ENCODE measurements at regions not wholly inside any gene's neighbourhood (a gene's known extent, or its start where the extent isn't known, plus 50 kb on each side); places are given as distances from the start of the nearest gene placed in this dataset.
"Not testable (repeated sequence)": the region's sequence is repeated elsewhere in the genome, so short reads cannot be mapped to it uniquely, and the experiment has no call there.

DNA sequence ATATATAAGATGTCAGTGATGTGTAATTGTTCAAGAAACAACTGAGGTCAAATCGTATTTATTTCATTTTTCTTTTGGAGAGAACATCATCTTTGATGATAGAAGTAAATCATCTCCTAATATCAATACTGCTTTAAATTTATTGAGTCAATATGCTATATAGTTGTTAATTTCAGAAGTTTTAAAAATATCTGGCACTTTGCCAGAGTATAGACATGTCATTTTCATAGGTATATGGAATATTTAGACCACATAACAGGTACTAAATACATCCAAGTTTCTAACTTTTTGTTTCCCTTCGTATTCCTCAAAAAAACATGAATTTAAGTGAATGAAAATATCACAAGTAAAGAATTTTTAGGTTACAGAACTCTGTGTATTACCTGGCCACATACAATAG, 577.8 kb downstream of the ARL4A start:
- Histone ChIP-seq H3K4me1 (ENCODE audit: control insufficient read depth in 1 of 2, insufficient read depth in 2 of 2, low read length in 2 of 2) (no peaks in the 10 kb centered on the region), H3K4me2 (ENCODE audit: low read length) (no peak overlapping the region), H3K9me3 (ENCODE audit: control insufficient read depth in 1 of 2, insufficient read depth in 1 of 2, low read depth in 1 of 2, low read length in 2 of 2) (no peaks in the 10 kb centered on the region), H2AFZ (ENCODE audit: low read depth, low read length, poor library complexity, severe bottlenecking) (no peak overlapping the region), H3K79me2 (ENCODE audit: insufficient read depth, low read length) (no peaks in the 10 kb centered on the region), H3K27me3 (ENCODE audit: insufficient read depth, low read length) (no peaks in the 10 kb centered on the region), H4K20me1 (ENCODE audit: insufficient read depth) (no peaks in the 10 kb centered on the region), H3K27ac (ENCODE audit: low read depth, low read length) (no peak overlapping the region), H3K4me3 (replicated peaks in 1 of 2; ENCODE audit: low read depth in 1 of 2, low read length in 2 of 2) (no peak overlapping the region), H3K9me2 (ENCODE audit: insufficient read depth) (no peaks in the 10 kb centered on the region), H3K36me3 (ENCODE audit: control insufficient read depth in 1 of 2, insufficient read depth in 2 of 2, low read length in 2 of 2) (no peaks in the 10 kb centered on the region), H3K9ac (ENCODE audit: low read length) (no peak overlapping the region)
- DNase-seq (ENCODE audit: low read depth, low spot score), result no peak
- ChIA-PET RAD21 (ENCODE audit: low non-redundant PET in 1 of 2, low total read pairs in 2 of 2, uncharacterized antibody in 2 of 2, unreplicated experiment in 2 of 2) (no interaction called here), CTCF (interaction anchor here (1.1 to 1.5 kb wide), 3 partner anchors 579 to 740 kb away, joined by 3 to 4 read pairs (median 3); no protein-coding TSS in a partner anchor), POLR2A (no interaction called here)
- intact Hi-C loops (cut with micrococcal nuclease), result loop anchor here (10.0 kb wide), 1 partner anchor 1430 kb away; the partner anchor contains the start of gene THSD7A
- no peak for ATAC-seq
- BruUV-seq (replicated peaks), result no TSS peak
- TF ChIP-seq FOSL1 (IDR thresholded peaks at IDR 0.05; ENCODE audit: low read depth) (no peak), CBX3 (IDR thresholded peaks at IDR 0.05; ENCODE audit: low read depth) (no peak), EGR1 (IDR thresholded peaks at IDR 0.05; ENCODE audit: low read depth) (no peak), JUND (IDR thresholded peaks at IDR 0.05) (no peak), POLR2A (IDR thresholded peaks at IDR 0.05; ENCODE audit: borderline replicate concordance, extremely low read depth, insufficient read depth, insufficient read length) (no peak), POLR2AphosphoS5 (IDR thresholded peaks at IDR 0.05; ENCODE audit: low read depth, low read length) (no peak), SRF (IDR thresholded peaks at IDR 0.05; ENCODE audit: low read depth) (no peak), YY1 (IDR thresholded peaks at IDR 0.05; ENCODE audit: extremely low read depth, insufficient replicate concordance, low read depth, low read length) (no peak), RAD21 (IDR thresholded peaks at IDR 0.05; ENCODE audit: low read depth) (no peak), ZFX (IDR thresholded peaks at IDR 0.05) (no peak), SIN3A (IDR thresholded peaks at IDR 0.05; ENCODE audit: low read depth) (no peak), EZH2 (IDR thresholded peaks at IDR 0.05) (no peak), ELF1 (IDR thresholded peaks at IDR 0.05; ENCODE audit: borderline replicate concordance, low read depth) (no peak), TCF7L2 (IDR thresholded peaks at IDR 0.05; ENCODE audit: borderline replicate concordance, extremely low read depth, insufficient read depth, insufficient read length) (no peak)
- TF ChIP-seq, protein P1, sequence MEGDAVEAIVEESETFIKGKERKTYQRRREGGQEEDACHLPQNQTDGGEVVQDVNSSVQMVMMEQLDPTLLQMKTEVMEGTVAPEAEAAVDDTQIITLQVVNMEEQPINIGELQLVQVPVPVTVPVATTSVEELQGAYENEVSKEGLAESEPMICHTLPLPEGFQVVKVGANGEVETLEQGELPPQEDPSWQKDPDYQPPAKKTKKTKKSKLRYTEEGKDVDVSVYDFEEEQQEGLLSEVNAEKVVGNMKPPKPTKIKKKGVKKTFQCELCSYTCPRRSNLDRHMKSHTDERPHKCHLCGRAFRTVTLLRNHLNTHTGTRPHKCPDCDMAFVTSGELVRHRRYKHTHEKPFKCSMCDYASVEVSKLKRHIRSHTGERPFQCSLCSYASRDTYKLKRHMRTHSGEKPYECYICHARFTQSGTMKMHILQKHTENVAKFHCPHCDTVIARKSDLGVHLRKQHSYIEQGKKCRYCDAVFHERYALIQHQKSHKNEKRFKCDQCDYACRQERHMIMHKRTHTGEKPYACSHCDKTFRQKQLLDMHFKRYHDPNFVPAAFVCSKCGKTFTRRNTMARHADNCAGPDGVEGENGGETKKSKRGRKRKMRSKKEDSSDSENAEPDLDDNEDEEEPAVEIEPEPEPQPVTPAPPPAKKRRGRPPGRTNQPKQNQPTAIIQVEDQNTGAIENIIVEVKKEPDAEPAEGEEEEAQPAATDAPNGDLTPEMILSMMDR (IDR thresholded peaks at IDR 0.05 in 2 of 3, conservative IDR thresholded peaks at IDR 0.05 in 1 of 3; ENCODE audit: borderline replicate concordance in 1 of 3, insufficient read depth in 1 of 3, low read depth in 2 of 3, low read length in 2 of 3), result no peak
- TF ChIP-seq, protein P2, sequence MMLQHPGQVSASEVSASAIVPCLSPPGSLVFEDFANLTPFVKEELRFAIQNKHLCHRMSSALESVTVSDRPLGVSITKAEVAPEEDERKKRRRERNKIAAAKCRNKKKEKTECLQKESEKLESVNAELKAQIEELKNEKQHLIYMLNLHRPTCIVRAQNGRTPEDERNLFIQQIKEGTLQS (IDR thresholded peaks at IDR 0.05), result no peak
- TF ChIP-seq, protein P3, sequence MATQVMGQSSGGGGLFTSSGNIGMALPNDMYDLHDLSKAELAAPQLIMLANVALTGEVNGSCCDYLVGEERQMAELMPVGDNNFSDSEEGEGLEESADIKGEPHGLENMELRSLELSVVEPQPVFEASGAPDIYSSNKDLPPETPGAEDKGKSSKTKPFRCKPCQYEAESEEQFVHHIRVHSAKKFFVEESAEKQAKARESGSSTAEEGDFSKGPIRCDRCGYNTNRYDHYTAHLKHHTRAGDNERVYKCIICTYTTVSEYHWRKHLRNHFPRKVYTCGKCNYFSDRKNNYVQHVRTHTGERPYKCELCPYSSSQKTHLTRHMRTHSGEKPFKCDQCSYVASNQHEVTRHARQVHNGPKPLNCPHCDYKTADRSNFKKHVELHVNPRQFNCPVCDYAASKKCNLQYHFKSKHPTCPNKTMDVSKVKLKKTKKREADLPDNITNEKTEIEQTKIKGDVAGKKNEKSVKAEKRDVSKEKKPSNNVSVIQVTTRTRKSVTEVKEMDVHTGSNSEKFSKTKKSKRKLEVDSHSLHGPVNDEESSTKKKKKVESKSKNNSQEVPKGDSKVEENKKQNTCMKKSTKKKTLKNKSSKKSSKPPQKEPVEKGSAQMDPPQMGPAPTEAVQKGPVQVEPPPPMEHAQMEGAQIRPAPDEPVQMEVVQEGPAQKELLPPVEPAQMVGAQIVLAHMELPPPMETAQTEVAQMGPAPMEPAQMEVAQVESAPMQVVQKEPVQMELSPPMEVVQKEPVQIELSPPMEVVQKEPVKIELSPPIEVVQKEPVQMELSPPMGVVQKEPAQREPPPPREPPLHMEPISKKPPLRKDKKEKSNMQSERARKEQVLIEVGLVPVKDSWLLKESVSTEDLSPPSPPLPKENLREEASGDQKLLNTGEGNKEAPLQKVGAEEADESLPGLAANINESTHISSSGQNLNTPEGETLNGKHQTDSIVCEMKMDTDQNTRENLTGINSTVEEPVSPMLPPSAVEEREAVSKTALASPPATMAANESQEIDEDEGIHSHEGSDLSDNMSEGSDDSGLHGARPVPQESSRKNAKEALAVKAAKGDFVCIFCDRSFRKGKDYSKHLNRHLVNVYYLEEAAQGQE (IDR thresholded peaks at IDR 0.05; ENCODE audit: low read depth), result no peak

GRCh38 chr7:13274205-13274604, 586.8 kb downstream of the ARL4A start:
- H3K4me2 ChIP-seq (ENCODE audit: low read length); H4K20me1 ChIP-seq (ENCODE audit: insufficient read depth); H3K4me1 ChIP-seq (ENCODE audit: control insufficient read depth in 1 of 2, insufficient read depth in 2 of 2, low read length in 2 of 2); H3K27me3 ChIP-seq (ENCODE audit: insufficient read depth, low read length); H3K9me2 ChIP-seq (ENCODE audit: insufficient read depth); BruUV-seq (replicated peaks); H3K4me3 ChIP-seq (replicated peaks in 1 of 2; ENCODE audit: low read depth in 1 of 2, low read length in 2 of 2); intact Hi-C loops (cut with micrococcal nuclease); H3K79me2 ChIP-seq (ENCODE audit: insufficient read depth, low read length); POLR2A ChIA-PET; DNase-seq (ENCODE audit: low read depth, low spot score); H2AFZ ChIP-seq (ENCODE audit: low read depth, low read length, poor library complexity, severe bottlenecking); RAD21 ChIA-PET (ENCODE audit: low non-redundant PET in 1 of 2, low total read pairs in 2 of 2, uncharacterized antibody in 2 of 2, unreplicated experiment in 2 of 2); H3K9ac ChIP-seq (ENCODE audit: low read length); ATAC-seq; H3K36me3 ChIP-seq (ENCODE audit: control insufficient read depth in 1 of 2, insufficient read depth in 2 of 2, low read length in 2 of 2); CTCF ChIA-PET; H3K9me3 ChIP-seq (ENCODE audit: control insufficient read depth in 1 of 2, insufficient read depth in 1 of 2, low read depth in 1 of 2, low read length in 2 of 2); H3K27ac ChIP-seq (ENCODE audit: low read depth, low read length): not testable (repeated sequence)

Measured in HCT116 (cell line).